Body of pancreas (tissue), 4 donors: ENCODE measurements at regions not wholly inside any gene's neighbourhood (a gene's known extent, or its start where the extent isn't known, plus 50 kb on each side); places are given as distances from the start of the nearest gene placed in this dataset.

Source experiments
- ATAC-seq: fragments of 150-250 bp; one replicate; pipeline ENCODE4 v1.9.1; 2016
- DNase-seq, 4 donors: peaks; one replicate each; pipeline ENCODE4 v3.0.0-alpha.2; 2019
- H3K27ac ChIP-seq, 4 donors: fragments of 200-600 bp; sonication (generic); 1 replicate in 3 of 4; 2 replicates in 1 of 4; pipeline versions ENCODE4 v1.5.1 to v1.6.1; 2016 to 2019; ENCODE audit warnings: mild to moderate bottlenecking in 1 of 4, mixed read lengths in 1 of 4, moderate library complexity in 1 of 4
- H3K27me3 ChIP-seq, 2 donors: fragments of 200-600 bp; sonication (generic); one replicate each; pipeline ENCODE4 v1.6.0; 2016; ENCODE audit warnings: mild to moderate bottlenecking in 1 of 2
- H3K36me3 ChIP-seq, 2 donors: fragments of 200-600 bp; sonication (generic); replicated peaks in 1 of 2; 2 replicates each; pipeline ENCODE4 v1.5.1; 2016; ENCODE audit warnings: low read depth in 2 of 2; ENCODE audit not compliant: insufficient read depth in 1 of 2
- H3K4me1 ChIP-seq: fragments of 200-600 bp; sonication (generic); one replicate; pipeline ENCODE4 v1.6.0; 2016
- H3K4me3 ChIP-seq, 2 donors: fragments of 200-600 bp; sonication (generic); 1 replicate in 1 of 2; 2 replicates in 1 of 2; pipeline ENCODE4 v1.5.1; 2016 to 2019
- H3K9me3 ChIP-seq, 3 donors: fragments of 200-600 bp; sonication (generic); 1 replicate in 2 of 3; 2 replicates in 1 of 3; pipeline ENCODE4 v1.5.1; 2016
- CTCF ChIP-seq, 7 experiments: fragments of 450-650 bp in 4 of 7; fragments of 200-600 bp in 3 of 7; sonication (generic) in 3 of 7; IDR thresholded peaks; one replicate each; pipeline ENCODE4 v1.5.1; 2016 to 2019; ENCODE audit warnings: antibody characterized with exemption in 7 of 7
- POLR2A ChIP-seq, 3 donors: fragments of 450-650 bp; IDR thresholded peaks; one replicate each; pipeline ENCODE4 v1.6.1; 2016; ENCODE audit warnings: antibody characterized with exemption in 3 of 3, mild to moderate bottlenecking in 2 of 3
- WGBS, 2 donors: methylation state at CpG; one replicate each; pipeline ENCODE4 v1.1.5; 2017; 5-methylcytosine and 5-hydroxymethylcytosine counted together
- intact Hi-C: fragments of 100-400 bp; cut with DNase I; formaldehyde crosslinking; loops from one replicate; pipeline ENCODE4 v1.15.1; 2023

GRCh38 chr10:128863411-128863810 lies 603.6 kb upstream of the MGMT start:
- no peaks in the 10 kb centered on the region for H3K27me3 ChIP-seq
- H3K27ac ChIP-seq, result no peak overlapping the region
- intact Hi-C loops, result no loop called here
- 75 to 86% methylated on average over 6 of the region's 6 CpGs for WGBS, 2 donors
- H3K36me3 ChIP-seq, result no peaks in the 10 kb centered on the region
- DNase-seq (no peak), ATAC-seq (no peak)
- TF ChIP-seq POLR2A (IDR thresholded peaks at IDR 0.05), result no peak
- TF ChIP-seq CTCF (IDR thresholded peaks at IDR 0.05), result no peak
- H3K4me3 ChIP-seq, result no peak overlapping the region
- H3K9me3 ChIP-seq, result no peaks in the 10 kb centered on the region
- no peaks in the 10 kb centered on the region for H3K4me1 ChIP-seq

GRCh38 chr10:128863823-128864405 lies 603.1 kb upstream of the MGMT start:
- intact Hi-C loops, result no loop called here
- 79 to 85% methylated on average over 5 to 8 of the region's 8 CpGs for WGBS, 2 donors
- DNase-seq, result no peak

GRCh38 chr10:128864554-128865295 lies 602.3 kb upstream of the MGMT start:
- 84 to 86% methylated on average over 6 to 13 of the region's 13 CpGs for WGBS, 2 donors
- Histone ChIP-seq H3K9me3 (no peaks in the 10 kb centered on the region), H3K27me3 (no peaks in the 10 kb centered on the region), H3K36me3 (no peaks in the 10 kb centered on the region), H3K4me1 (no peaks in the 10 kb centered on the region), H3K27ac (no peak overlapping the region), H3K4me3 (no peak overlapping the region)
- DNase-seq (no peak), ATAC-seq (no peak)
- intact Hi-C loops, result no loop called here
- TF ChIP-seq CTCF (IDR thresholded peaks at IDR 0.05) (no peak), POLR2A (IDR thresholded peaks at IDR 0.05) (no peak)

More at GRCh38 chr10:128863823-128864405, 603.1 kb upstream of the MGMT start:
- Histone ChIP-seq H3K27me3 (no peaks in the 10 kb centered on the region), H3K27ac (no peak overlapping the region), H3K9me3 (no peaks in the 10 kb centered on the region), H3K36me3 (no peaks in the 10 kb centered on the region), H3K4me1 (no peaks in the 10 kb centered on the region), H3K4me3 (no peak overlapping the region)
- TF ChIP-seq CTCF (IDR thresholded peaks at IDR 0.05) (no peak), POLR2A (IDR thresholded peaks at IDR 0.05) (no peak)
- no peak for ATAC-seq

- no peak for ATAC-seq
- TF ChIP-seq CTCF (IDR thresholded peaks at IDR 0.05) (no peak), POLR2A (IDR thresholded peaks at IDR 0.05) (no peak)
- WGBS, 2 donors, result 55 to 66% methylated on average over 14 of the region's 14 CpGs
Measured at GRCh38 chr10:128865436-128866195, 601.4 kb upstream of the MGMT start.

More at GRCh38 chr10:128865436-128866195, 601.4 kb upstream of the MGMT start:
- Histone ChIP-seq H3K4me3 (no peak overlapping the region), H3K9me3 (no peaks in the 10 kb centered on the region), H3K36me3 (no peaks in the 10 kb centered on the region), H3K27me3 (no peaks in the 10 kb centered on the region), H3K4me1 (no peaks in the 10 kb centered on the region), H3K27ac (no peak overlapping the region)
- intact Hi-C loops, result no loop called here
- DNase-seq, result no peak
